Cardiac muscle cell (in vitro differentiated cells and primary cell): ENCODE measurements at regions not wholly inside any gene's neighbourhood (a gene's known extent, or its start where the extent isn't known, plus 50 kb on each side); places are given as distances from the start of the nearest gene placed in this dataset.

Experiments
- DNase-seq, 2 donors: peaks; one replicate each; pipeline versions ENCODE4 v3.0.0 to v3.0.0-alpha.2; 2010 to 2017; ENCODE audit warnings: low read depth in 1 of 2, low spot score in 1 of 2
- H3K27ac ChIP-seq: fragments of 200-600 bp; sonication (generic); 2 replicates; pipeline ENCODE4 v1.5.1; 2016
- H3K27me3 ChIP-seq: fragments of 200-600 bp; sonication (generic); 2 replicates; pipeline ENCODE4 v1.6.0; 2016; ENCODE audit warnings: control low read depth
- H3K36me3 ChIP-seq: fragments of 200-600 bp; sonication (generic); 2 replicates; pipeline ENCODE4 v1.5.1; 2016; ENCODE audit warnings: control low read depth
- H3K4me1 ChIP-seq: fragments of 200-600 bp; sonication (generic); 2 replicates; pipeline ENCODE4 v1.8.1; 2017; ENCODE audit warnings: low read depth, mild to moderate bottlenecking, mixed run types
- H3K4me3 ChIP-seq: fragments of 200-600 bp; sonication (generic); 2 replicates; pipeline ENCODE4 v1.5.1; 2016; ENCODE audit warnings: mild to moderate bottlenecking
- H3K9me3 ChIP-seq: fragments of 200-600 bp; sonication (generic); 2 replicates; pipeline ENCODE4 v1.5.1; 2017; ENCODE audit warnings: low read depth, mild to moderate bottlenecking, control low read depth
- CTCF ChIP-seq: IDR thresholded peaks from 2 replicates; pipeline ENCODE4 v1.5.1; 2012; ENCODE audit warnings: low read depth, mild to moderate bottlenecking, low read length

- Histone ChIP-seq H3K4me1 (no peaks in the 10 kb centered on the region), H3K27ac (no peak overlapping the region), H3K4me3 (no peak overlapping the region), H3K27me3 (no peaks in the 10 kb centered on the region), H3K9me3 (no peaks in the 10 kb centered on the region), H3K36me3 (no peaks in the 10 kb centered on the region)
- peak in 1 of 2 donors; percentile 11 for DNase-seq
- TF ChIP-seq CTCF, result no peak
Observed at GRCh38 chr1:218624052-218624451, 278.9 kb downstream of the TGFB2 start.

- Histone ChIP-seq H3K4me3 (no peak overlapping the region), H3K27me3 (no peaks in the 10 kb centered on the region)
- TF ChIP-seq CTCF, result no peak
Observed at GRCh38 chr1:218625393-218625792, 280.3 kb downstream of the TGFB2 start.

DNA sequence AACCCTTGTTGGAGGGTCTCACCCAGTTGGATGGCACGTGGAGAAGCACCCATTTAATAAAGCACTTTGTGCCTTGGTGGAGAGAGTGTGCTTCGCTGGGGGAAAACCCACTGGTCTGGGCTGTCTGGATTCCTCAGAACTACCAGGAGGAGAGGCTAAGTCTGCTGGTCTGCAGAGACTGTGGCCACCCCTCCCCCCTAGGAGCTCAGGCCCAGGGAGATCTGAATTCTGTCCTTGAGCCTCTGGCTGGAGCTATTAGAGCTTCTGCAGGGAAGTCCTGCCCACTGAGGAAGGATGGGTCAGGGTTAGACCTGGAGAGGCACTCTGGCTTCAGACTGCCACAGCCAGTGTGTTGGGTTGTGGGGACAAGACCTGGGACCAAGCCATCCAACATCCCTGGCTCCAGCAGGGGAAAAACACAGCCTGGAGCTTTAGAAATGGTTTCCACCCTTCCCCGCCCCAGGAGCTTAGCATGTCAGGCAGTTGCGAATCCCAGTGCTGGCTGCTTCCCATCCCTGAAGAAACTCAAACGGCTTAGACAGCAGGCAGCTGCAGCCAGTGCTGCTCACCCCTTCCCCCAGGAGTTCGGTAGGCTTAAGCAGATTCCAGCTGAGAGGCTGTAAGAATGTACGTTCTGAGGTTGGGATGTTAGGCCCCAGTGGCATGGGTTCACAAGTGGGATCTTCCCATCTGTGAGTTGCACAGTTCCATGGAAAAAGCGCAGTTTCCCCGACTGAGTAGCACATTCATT is 288.3 kb downstream of the TGFB2 start:
- Histone ChIP-seq H3K36me3 (no peaks in the 10 kb centered on the region), H3K27ac (no peak overlapping the region), H3K4me3 (no peak overlapping the region), H3K9me3 (no peaks in the 10 kb centered on the region), H3K27me3 (no peaks in the 10 kb centered on the region), H3K4me1 (no peaks in the 10 kb centered on the region)
- peak in 1 of 2 donors; percentile 21 for DNase-seq
- TF ChIP-seq CTCF, result no peak

More at GRCh38 chr1:218625393-218625792, 280.3 kb downstream of the TGFB2 start:
- Histone ChIP-seq H3K27ac (no peak overlapping the region), H3K9me3 (no peaks in the 10 kb centered on the region), H3K36me3 (no peaks in the 10 kb centered on the region), H3K4me1 (no peaks in the 10 kb centered on the region)
- DNase-seq, result no peak

- Histone ChIP-seq H3K27me3 (no peaks in the 10 kb centered on the region), H3K9me3 (no peaks in the 10 kb centered on the region), H3K4me1 (no peaks in the 10 kb centered on the region), H3K36me3 (no peaks in the 10 kb centered on the region), H3K4me3 (no peak overlapping the region), H3K27ac (no peak overlapping the region)
- no peak for TF ChIP-seq CTCF
- DNase-seq, result no peak
Observed at GRCh38 chr1:218634212-218634611, 289.1 kb downstream of the TGFB2 start.

GRCh38 chr1:218636548-218636947 is 291.4 kb downstream of the TGFB2 start:
- no peaks in the 10 kb centered on the region for H3K36me3 ChIP-seq
- no peaks in the 10 kb centered on the region for H3K9me3 ChIP-seq
- no peak for TF ChIP-seq CTCF
- DNase-seq, result peak in 1 of 2 donors; percentile 67
- no peak overlapping the region for H3K4me3 ChIP-seq
- H3K27me3 ChIP-seq, result no peaks in the 10 kb centered on the region
- H3K4me1 ChIP-seq, result no peaks in the 10 kb centered on the region
- H3K27ac ChIP-seq, result no peak overlapping the region
